MM.1S (cell line): ENCODE measurements at regions not wholly inside any gene's neighbourhood (a gene's known extent, or its start where the extent isn't known, plus 50 kb on each side); places are given as distances from the start of the nearest gene placed in this dataset.

Experiments
- DNase-seq: peaks from one replicate; pipeline ENCODE4 v3.0.0-alpha.2; 2015
- H2AFZ ChIP-seq: fragments of 300-600 bp; sonication (generic); 2 replicates; pipeline ENCODE4 v1.6.0; 2016; ENCODE audit warnings: antibody characterized with exemption, low read length
- H3F3A ChIP-seq: fragments of 300-600 bp; sonication (generic); 2 replicates; pipeline ENCODE4 v1.6.1; 2016; ENCODE audit warnings: mild to moderate bottlenecking, antibody characterized with exemption, low read length, moderate library complexity, mixed read lengths; ENCODE audit not compliant: insufficient read depth
- H3K27ac ChIP-seq: fragments of 300-600 bp; sonication (generic); 2 replicates; pipeline ENCODE4 v1.5.1; 2016; ENCODE audit warnings: mild to moderate bottlenecking, low read length
- H3K27me3 ChIP-seq: fragments of 300-600 bp; sonication (generic); replicated peaks from 2 replicates; pipeline ENCODE4 v1.6.0; 2016; ENCODE audit warnings: low read length; ENCODE audit not compliant: insufficient read depth
- H3K36me3 ChIP-seq: fragments of 300-600 bp; sonication (generic); replicated peaks from 2 replicates; pipeline ENCODE4 v1.6.1; 2016; ENCODE audit warnings: mild to moderate bottlenecking, low read length, mixed read lengths; ENCODE audit not compliant: insufficient read depth
- H3K4me1 ChIP-seq: fragments of 300-600 bp; sonication (generic); 2 replicates; pipeline ENCODE4 v1.6.1; 2016; ENCODE audit warnings: low read length, mixed read lengths
- H3K4me2 ChIP-seq: fragments of 300-600 bp; sonication (generic); 2 replicates; pipeline ENCODE4 v1.6.0; 2016; ENCODE audit warnings: low read depth, low read length
- H3K4me3 ChIP-seq: fragments of 300-600 bp; sonication (generic); 2 replicates; pipeline ENCODE4 v1.5.1; 2016; ENCODE audit warnings: low read length, mixed read lengths
- H3K79me2 ChIP-seq: fragments of 300-600 bp; sonication (generic); 2 replicates; pipeline ENCODE4 v1.6.1; 2016; ENCODE audit warnings: mixed run types, low read length, mixed read lengths
- H3K9ac ChIP-seq: fragments of 300-600 bp; sonication (generic); 2 replicates; pipeline ENCODE4 v1.6.1; 2016; ENCODE audit warnings: low read length, mixed read lengths
- H3K9me2 ChIP-seq: fragments of 300-600 bp; sonication (generic); replicated peaks from 2 replicates; pipeline ENCODE4 v1.6.1; 2016; ENCODE audit warnings: mild to moderate bottlenecking, low read length, mixed read lengths; ENCODE audit not compliant: insufficient read depth
- H3K9me3 ChIP-seq: fragments of 300-600 bp; sonication (generic); replicated peaks from 2 replicates; pipeline ENCODE4 v1.6.1; 2016; ENCODE audit warnings: mild to moderate bottlenecking, low read length, mixed read lengths; ENCODE audit not compliant: insufficient read depth
- H4K20me1 ChIP-seq: fragments of 300-600 bp; sonication (generic); 2 replicates; pipeline ENCODE4 v1.6.1; 2016; ENCODE audit warnings: mild to moderate bottlenecking, low read length, moderate library complexity, mixed read lengths; ENCODE audit not compliant: insufficient read depth
- EZH2 ChIP-seq: fragments of 300-600 bp; sonication (generic); optimal IDR thresholded peaks from 2 replicates; pipeline ENCODE3; 2017; ENCODE audit warnings: low read depth, mild to moderate bottlenecking, antibody characterized with exemption, low read length, mixed read lengths
- EZH2phosphoT487 ChIP-seq: fragments of 300-600 bp; sonication (generic); IDR thresholded peaks from 2 replicates; pipeline ENCODE4 v1.6.1; 2018; ENCODE audit warnings: antibody characterized with exemption, low read length
- TF ChIP-seq, protein P1 (sequence below): fragments of 300-600 bp; sonication (generic); IDR thresholded peaks from 2 replicates; pipeline ENCODE4 v1.5.1; 2016; ENCODE audit warnings: antibody characterized with exemption, low read length, mixed read lengths

DNA sequence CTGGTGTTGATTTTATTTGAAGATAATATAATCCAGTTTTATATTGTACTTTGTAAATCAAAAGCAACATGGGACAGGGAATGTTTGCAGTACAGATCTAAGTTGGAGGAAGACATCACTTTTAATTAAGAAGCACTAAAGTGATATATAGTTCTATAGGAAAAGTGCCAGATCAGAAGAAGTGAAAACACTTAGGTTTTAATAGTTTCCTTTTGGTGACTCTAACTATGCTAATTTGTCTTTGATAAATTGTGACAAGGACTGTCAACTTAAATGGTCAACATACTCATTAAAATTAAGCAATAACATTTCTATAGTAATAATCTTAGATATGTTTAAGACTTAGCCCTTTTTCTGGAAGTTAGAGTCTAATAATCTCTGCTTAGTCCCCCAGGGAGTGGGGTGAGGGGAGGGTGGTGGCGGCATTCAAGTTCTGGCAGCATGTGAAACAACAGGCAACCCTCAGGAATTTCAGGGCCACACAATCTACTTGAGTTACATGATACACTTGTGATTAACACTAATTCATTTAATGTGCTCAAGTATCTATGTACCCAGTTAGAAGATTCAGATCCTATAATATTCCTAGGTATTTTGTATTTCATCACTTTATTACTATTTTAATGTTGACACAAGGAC is 1026.5 kb downstream of the NR2F1-AS1 start:
- H3F3A ChIP-seq = no peaks in the 10 kb centered on the region
- H3K9ac ChIP-seq = no peak overlapping the region
- no peak overlapping the region for H2AFZ ChIP-seq
- no peaks in the 10 kb centered on the region for H3K79me2 ChIP-seq
- H3K9me2 ChIP-seq = no peaks in the 10 kb centered on the region
- no peaks in the 10 kb centered on the region for H3K27me3 ChIP-seq
- H3K27ac ChIP-seq = no peak overlapping the region
- H3K4me3 ChIP-seq = no peak overlapping the region
- no peak overlapping the region for H3K4me2 ChIP-seq
- no peaks in the 10 kb centered on the region for H3K4me1 ChIP-seq
- no peaks in the 10 kb centered on the region for H4K20me1 ChIP-seq
- TF ChIP-seq, protein P1, sequence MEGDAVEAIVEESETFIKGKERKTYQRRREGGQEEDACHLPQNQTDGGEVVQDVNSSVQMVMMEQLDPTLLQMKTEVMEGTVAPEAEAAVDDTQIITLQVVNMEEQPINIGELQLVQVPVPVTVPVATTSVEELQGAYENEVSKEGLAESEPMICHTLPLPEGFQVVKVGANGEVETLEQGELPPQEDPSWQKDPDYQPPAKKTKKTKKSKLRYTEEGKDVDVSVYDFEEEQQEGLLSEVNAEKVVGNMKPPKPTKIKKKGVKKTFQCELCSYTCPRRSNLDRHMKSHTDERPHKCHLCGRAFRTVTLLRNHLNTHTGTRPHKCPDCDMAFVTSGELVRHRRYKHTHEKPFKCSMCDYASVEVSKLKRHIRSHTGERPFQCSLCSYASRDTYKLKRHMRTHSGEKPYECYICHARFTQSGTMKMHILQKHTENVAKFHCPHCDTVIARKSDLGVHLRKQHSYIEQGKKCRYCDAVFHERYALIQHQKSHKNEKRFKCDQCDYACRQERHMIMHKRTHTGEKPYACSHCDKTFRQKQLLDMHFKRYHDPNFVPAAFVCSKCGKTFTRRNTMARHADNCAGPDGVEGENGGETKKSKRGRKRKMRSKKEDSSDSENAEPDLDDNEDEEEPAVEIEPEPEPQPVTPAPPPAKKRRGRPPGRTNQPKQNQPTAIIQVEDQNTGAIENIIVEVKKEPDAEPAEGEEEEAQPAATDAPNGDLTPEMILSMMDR = no peak
- no peak for TF ChIP-seq EZH2
- no peak for TF ChIP-seq EZH2phosphoT487
- H3K9me3 ChIP-seq = no peaks in the 10 kb centered on the region
- DNase-seq = no peak
- no peaks in the 10 kb centered on the region for H3K36me3 ChIP-seq

- DNase-seq = no peak
- no peak overlapping the region for H3K27ac ChIP-seq
- no peak overlapping the region for H3K4me3 ChIP-seq
- no peak overlapping the region for H2AFZ ChIP-seq
- H4K20me1 ChIP-seq = no peaks in the 10 kb centered on the region
- H3K9ac ChIP-seq = no peak overlapping the region
- H3K36me3 ChIP-seq = no peaks in the 10 kb centered on the region
- H3K4me2 ChIP-seq = no peak overlapping the region
- H3K4me1 ChIP-seq = no peaks in the 10 kb centered on the region
- TF ChIP-seq EZH2 (no peak), EZH2phosphoT487 (no peak)
- no peaks in the 10 kb centered on the region for H3F3A ChIP-seq
- H3K9me3 ChIP-seq = no peaks in the 10 kb centered on the region
- no peaks in the 10 kb centered on the region for H3K79me2 ChIP-seq
- no peaks in the 10 kb centered on the region for H3K27me3 ChIP-seq
- H3K9me2 ChIP-seq = no peaks in the 10 kb centered on the region
These were observed 1027.7 kb downstream of the NR2F1-AS1 start for GRCh38 chr5:92553326-92553725.

DNA sequence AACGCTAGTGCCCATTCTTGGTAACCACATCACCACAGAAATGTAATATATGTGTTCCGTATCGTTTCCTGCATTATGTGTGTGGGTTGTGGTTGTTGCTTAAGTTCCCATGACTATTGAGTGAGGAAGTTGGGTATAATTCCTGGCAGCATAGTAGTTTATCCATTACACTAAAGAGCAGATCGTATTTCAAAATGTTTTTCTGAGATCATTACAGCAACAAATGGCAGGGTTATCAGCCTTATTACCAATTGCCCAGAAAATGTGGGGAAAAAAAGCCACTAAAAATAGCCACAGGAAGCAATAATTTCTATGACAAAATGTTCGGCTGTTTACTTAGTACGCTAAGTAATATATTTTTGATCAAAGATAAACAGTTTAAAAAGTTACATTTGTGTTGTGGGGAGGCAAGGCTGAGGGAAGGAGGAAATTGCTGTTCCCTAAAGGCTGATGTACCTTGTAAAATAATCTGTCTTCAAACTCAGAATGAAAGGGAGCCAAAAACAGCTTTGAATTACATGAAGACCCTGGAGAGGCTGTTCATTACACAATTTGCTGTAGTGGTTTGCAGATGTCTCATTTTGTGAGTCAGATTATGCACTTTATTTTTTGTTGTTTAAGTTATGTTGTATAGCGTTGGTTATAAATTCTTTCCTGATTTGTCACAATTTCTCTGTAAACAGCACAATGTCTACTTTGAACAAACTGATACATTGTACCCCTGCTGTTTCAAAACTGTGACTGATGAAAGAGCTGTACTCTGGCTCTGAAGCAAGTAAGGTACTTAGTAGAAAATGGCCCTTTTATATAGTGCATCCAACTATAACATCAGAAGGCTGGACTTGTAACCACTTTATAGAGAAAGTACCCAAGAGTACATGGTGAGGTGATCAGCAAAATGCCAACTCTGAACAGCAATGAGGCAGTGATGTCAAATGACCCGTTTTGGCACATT is 1028.5 kb downstream of the NR2F1-AS1 start:
- Histone ChIP-seq H3K4me1 (no peaks in the 10 kb centered on the region), H2AFZ (no peak overlapping the region), H3K4me2 (no peak overlapping the region), H3K9ac (no peak overlapping the region), H3K9me3 (no peaks in the 10 kb centered on the region), H3K36me3 (no peaks in the 10 kb centered on the region), H3K79me2 (no peaks in the 10 kb centered on the region), H3K4me3 (no peak overlapping the region), H3F3A (no peaks in the 10 kb centered on the region), H4K20me1 (no peaks in the 10 kb centered on the region), H3K27me3 (no peaks in the 10 kb centered on the region), H3K27ac (no peak overlapping the region), H3K9me2 (no peaks in the 10 kb centered on the region)
- DNase-seq = no peak
- TF ChIP-seq EZH2 = no peak
- TF ChIP-seq, protein P1 = no peak
- TF ChIP-seq EZH2phosphoT487 = no peak

- TF ChIP-seq EZH2phosphoT487 (no peak), EZH2 (no peak)
- TF ChIP-seq, protein P1 = no peak
- H3K9me3 ChIP-seq = no peaks in the 10 kb centered on the region
- no peaks in the 10 kb centered on the region for H3K4me1 ChIP-seq
- no peak overlapping the region for H2AFZ ChIP-seq
- H3F3A ChIP-seq = no peaks in the 10 kb centered on the region
- H3K4me3 ChIP-seq = no peak overlapping the region
- H3K9me2 ChIP-seq = no peaks in the 10 kb centered on the region
- H3K9ac ChIP-seq = no peak overlapping the region
- H3K4me2 ChIP-seq = no peak overlapping the region
- DNase-seq = no peak
- no peaks in the 10 kb centered on the region for H3K79me2 ChIP-seq
- H3K27ac ChIP-seq = no peak overlapping the region
- H3K27me3 ChIP-seq = no peaks in the 10 kb centered on the region
- H3K36me3 ChIP-seq = no peaks in the 10 kb centered on the region
- no peaks in the 10 kb centered on the region for H4K20me1 ChIP-seq
These were observed 1032.7 kb downstream of the NR2F1-AS1 start for GRCh38 chr5:92548346-92548745.
